ENCODE measurements at regions not wholly inside any gene's neighbourhood (a gene's known extent, or its start where the extent isn't known, plus 50 kb on each side); places are given as distances from the start of the nearest gene placed in this dataset.

DNA sequence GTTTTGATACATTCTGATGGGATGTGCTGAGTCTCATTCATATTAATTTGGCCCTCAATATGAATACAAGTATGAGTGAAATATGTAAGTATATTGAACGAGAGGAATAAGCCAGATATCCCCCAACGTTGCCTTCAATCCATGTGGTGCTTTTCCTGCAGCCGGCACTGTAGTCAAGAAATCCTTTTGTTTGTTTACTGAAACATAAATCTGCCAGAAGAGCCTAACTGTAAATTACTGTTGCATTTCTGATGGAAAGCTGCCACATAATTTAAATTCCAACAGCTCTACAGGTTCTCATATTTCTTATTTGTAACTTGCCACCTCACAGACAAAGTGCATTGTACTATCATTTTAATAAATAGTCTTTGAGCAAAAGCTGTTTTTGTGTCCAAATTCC, 314.0 kb downstream of the KBTBD8 start:
- Histone ChIP-seq H2BK12ac (ENCODE audit: low read depth, low read length) (no peak overlapping the region), H3K36me3 (ENCODE audit: control insufficient read depth in 2 of 4, insufficient read depth in 4 of 4, low read length in 3 of 4) (no peaks in the 10 kb centered on the region), H4K8ac (ENCODE audit: extremely low read depth, insufficient read depth, low read length) (no peak overlapping the region), H4K20me1 (replicated peaks in 1 of 2; ENCODE audit: control insufficient read depth in 1 of 2, insufficient read depth in 2 of 2, low read length in 2 of 2) (no peaks in the 10 kb centered on the region), H2BK5ac (ENCODE audit: low read depth, low read length) (no peak overlapping the region), H3K4me2 (ENCODE audit: insufficient read depth in 1 of 2, low read depth in 2 of 2, low read length in 2 of 2) (no peak overlapping the region), H4K91ac (replicated peaks; ENCODE audit: insufficient read length, low read length) (no peak overlapping the region), H3K79me1 (ENCODE audit: low read depth, low read length) (no peaks in the 10 kb centered on the region), H3K27ac (ENCODE audit: low read depth, low read length) (no peak overlapping the region), H3K4ac (replicated peaks; ENCODE audit: insufficient read length, low read depth, low read length) (no peak overlapping the region), H2AK5ac (ENCODE audit: low read depth, low read length) (no peak overlapping the region), H3K14ac (ENCODE audit: insufficient read length) (no peak overlapping the region), H3K79me2 (ENCODE audit: control insufficient read depth in 1 of 2, insufficient read depth in 2 of 2, low read length in 2 of 2) (no peaks in the 10 kb centered on the region), H2BK20ac (ENCODE audit: low read length) (no peak overlapping the region), H3K9me3 (ENCODE audit: insufficient read depth in 2 of 2, low read depth in 1 of 2, low read length in 1 of 2) (no peaks in the 10 kb centered on the region; a peak in 1 of 4 replicates), H4K5ac (ENCODE audit: insufficient read length, low read depth, low read length) (no peak overlapping the region), H3K9ac (replicated peaks in 1 of 4; ENCODE audit: extremely low read depth in 1 of 4, low read depth in 3 of 4, low read length in 3 of 4) (no peak overlapping the region), H3K23me2 (ENCODE audit: low read depth, low read length) (no peaks in the 10 kb centered on the region), H3K18ac (ENCODE audit: extremely low read depth, low read length) (no peak overlapping the region), H2AFZ (ENCODE audit: low read length) (peak overlapping the region; percentile 77; the same call in 1 of the 2 replicates), H3K56ac (replicated peaks; ENCODE audit: insufficient read length, low read depth, low read length) (no peak overlapping the region), H2BK15ac (ENCODE audit: low read length) (no peak overlapping the region), H3K23ac (ENCODE audit: insufficient read length) (no peak overlapping the region), H2BK120ac (replicated peaks; ENCODE audit: low read depth, low read length) (no peak overlapping the region), H3K4me1 (replicated peaks in 1 of 4; ENCODE audit: control insufficient read depth in 3 of 4, insufficient read depth in 4 of 4, low read length in 3 of 4) (no peaks in the 10 kb centered on the region; a peak in 1 of 7 replicates), H3K4me3 (ENCODE audit: extremely low read depth in 1 of 4, insufficient read depth in 2 of 4, low read depth in 3 of 4, low read length in 4 of 4) (no peak overlapping the region), H3K27me3 (replicated peaks in 1 of 4; ENCODE audit: control insufficient read depth in 3 of 4, extremely low read depth in 1 of 4, insufficient read depth in 3 of 4, low read length in 3 of 4) (no peaks in the 10 kb centered on the region)
- FAIRE-seq (no peak), DNase-seq (ENCODE audit: low read depth in 1 of 2, low spot score in 2 of 2) (no peak)
- WGBS, 2 experiments (ENCODE audit: extremely low coverage in 1 of 2, insufficient coverage in 1 of 2, insufficient read length in 1 of 2, insufficient replicate concordance in 2 of 2, low coverage in 1 of 2, low lambda C conversion rate in 2 of 2, missing lambda C conversion rate in 1 of 2) = 90% methylated on average over 3 of the region's 3 CpGs; no CpG with 5 or more reads in 1 of the 2 experiments
- ChIA-PET POLR2A (ENCODE audit: partially characterized antibody) (no interaction called here), CTCF (ENCODE audit: partially characterized antibody) (no interaction called here)
- TF ChIP-seq, protein P1, sequence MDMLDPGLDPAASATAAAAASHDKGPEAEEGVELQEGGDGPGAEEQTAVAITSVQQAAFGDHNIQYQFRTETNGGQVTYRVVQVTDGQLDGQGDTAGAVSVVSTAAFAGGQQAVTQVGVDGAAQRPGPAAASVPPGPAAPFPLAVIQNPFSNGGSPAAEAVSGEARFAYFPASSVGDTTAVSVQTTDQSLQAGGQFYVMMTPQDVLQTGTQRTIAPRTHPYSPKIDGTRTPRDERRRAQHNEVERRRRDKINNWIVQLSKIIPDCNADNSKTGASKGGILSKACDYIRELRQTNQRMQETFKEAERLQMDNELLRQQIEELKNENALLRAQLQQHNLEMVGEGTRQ (IDR thresholded peaks at IDR 0.05; ENCODE audit: low read length) = no peak
- TF ChIP-seq CREB1 (IDR thresholded peaks at IDR 0.05) = no peak
- TF ChIP-seq KDM1A (IDR thresholded peaks at IDR 0.05; ENCODE audit: borderline replicate concordance, low read length) = no peak

All from H1 (cell line).